Stromal cell of bone marrow (primary cell): ENCODE measurements at regions not wholly inside any gene's neighbourhood (a gene's known extent, or its start where the extent isn't known, plus 50 kb on each side); places are given as distances from the start of the nearest gene placed in this dataset.
"Not testable (repeated sequence)": the region's sequence is repeated elsewhere in the genome, so short reads cannot be mapped to it uniquely, and the experiment has no call there.

Experiments
- DNase-seq: peaks from one replicate; pipeline ENCODE4 v3.0.0-alpha.2; 2012; ENCODE audit warnings: low read depth

DNA sequence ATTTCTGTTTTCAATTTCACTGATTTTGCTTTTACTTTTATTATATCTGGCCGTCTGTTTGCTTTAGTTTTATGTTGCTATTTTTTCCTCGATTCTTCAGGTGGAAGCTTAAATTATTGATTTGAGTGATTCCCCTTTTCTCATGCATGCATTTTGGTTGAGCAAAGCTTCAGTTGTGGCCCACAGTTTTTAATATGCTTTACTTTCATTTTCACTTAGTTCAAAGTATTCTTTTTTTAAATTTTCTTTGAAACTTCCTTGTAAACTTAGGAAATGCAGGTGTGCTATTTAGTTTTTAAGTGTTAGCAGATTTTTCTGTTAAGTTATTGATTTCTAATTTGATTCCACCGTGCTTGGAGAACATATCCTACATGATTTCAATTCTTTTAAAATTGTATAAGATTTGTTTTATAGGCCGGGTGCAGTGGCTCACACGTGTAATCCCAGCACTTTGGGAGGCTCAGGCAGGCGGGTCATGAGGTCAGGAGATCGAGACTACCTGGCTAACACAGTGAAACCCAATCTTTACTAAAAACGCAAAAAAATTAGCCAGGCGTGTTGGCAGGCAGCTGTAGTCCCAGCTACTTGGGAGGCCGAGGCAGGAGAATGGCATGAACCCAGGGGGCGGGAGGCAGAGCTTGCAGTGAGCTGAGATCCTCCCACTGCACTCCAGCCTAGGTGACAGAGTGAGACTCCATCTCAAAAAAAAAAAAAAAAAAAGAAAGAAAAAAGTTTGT lies 531.2 kb downstream of the KIF2B start:
- no peak for DNase-seq

GRCh38 chr17:54361073-54361472 lies 538.3 kb downstream of the KIF2B start:
- DNase-seq = not testable (repeated sequence)

- DNase-seq = no peak
These were observed 531.7 kb upstream of the TOM1L1 start for GRCh38 chr17:54368906-54369305.

DNA sequence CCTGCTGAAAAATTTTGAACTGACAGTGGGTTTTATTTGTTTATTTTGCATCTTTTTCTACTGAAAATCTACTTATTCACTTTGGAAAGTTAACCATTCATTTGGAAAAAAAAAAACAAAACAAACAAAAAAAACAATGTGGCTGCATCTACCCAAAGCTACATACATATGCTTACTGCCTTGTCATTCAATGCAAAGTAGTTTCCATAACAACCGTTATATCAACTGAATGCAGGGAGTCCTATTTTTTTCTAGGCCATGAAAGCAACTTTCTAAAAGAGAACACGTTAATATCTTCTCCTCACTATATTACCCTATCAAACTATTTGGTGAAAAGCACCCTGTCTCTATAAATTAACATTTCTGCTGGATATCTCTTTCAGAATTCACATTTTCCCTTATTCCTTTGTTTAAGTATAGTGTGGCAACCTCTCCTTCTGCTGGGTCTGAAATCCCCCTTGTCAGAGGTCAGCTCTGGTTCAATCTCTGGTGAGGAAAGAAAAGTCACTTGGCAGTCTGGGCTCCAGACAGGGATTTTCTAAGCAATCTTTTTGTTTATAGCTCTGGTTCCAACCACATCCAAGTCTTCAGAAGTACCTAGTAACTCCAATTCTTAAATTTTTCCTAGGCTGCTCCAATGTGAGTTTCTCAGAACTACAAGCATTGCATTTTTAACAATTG lies 528.4 kb upstream of the TOM1L1 start:
- DNase-seq = no peak

GRCh38 chr17:54373970-54374369 lies 526.7 kb upstream of the TOM1L1 start:
- no peak for DNase-seq

DNA sequence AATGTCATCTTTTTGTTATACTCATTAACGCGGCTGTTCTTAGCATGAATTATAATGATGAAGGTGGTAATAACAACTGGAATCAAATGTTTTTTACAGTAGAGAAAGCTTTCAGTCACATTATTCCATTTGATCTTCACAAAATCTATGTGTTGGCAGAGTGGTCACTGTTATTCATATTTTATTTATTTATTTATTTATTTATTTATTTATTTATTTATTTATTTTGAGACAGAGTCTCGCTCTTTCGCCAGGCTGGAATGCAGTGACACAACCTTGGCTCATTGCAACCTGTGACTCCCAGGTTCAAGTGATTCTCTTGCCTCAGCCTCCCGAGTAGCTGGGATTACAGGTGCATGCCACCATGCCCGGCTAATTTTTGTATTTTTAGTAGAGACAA lies 524.2 kb upstream of the TOM1L1 start:
- not testable (repeated sequence) for DNase-seq

DNA sequence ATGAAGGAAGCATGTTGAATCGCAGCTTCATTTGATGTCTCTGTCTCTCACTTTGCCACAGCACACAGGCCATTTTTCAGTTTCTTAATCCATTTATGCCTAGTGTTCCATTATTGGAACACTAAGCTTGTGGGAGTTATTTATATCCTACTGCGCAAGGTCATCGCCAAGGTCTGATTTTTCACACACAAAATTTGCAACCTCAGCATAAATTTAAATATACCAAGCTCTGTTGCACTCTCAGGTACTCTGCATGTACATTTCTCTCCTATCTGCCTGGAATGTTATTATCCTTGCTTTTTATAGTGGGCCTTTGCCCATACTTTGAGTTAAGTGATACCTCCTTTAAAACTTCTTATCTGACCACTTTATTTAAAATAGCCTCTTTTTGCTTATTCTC lies 519.2 kb upstream of the TOM1L1 start:
- DNase-seq = no peak

DNA sequence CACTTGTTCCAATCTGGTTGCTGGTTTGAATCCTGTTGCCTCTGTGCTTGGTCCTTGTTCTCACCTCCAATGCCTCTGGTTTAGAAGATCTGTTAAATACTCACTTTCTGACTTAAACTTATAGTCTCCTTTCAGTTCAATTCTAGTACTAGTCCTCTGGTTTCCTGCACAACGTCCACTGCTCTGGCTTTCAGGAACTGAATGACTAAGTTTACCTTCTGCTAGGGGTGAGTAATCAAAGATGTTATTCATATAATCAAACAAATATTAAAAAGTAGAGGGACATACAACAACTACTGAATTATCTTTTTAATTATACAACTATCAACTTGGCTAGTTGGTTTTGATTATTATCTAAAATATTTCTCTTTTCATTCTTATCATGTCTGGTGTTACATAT lies 496.4 kb upstream of the TOM1L1 start:
- no peak for DNase-seq

- DNase-seq = no peak
These were observed 494.8 kb upstream of the TOM1L1 start for GRCh38 chr17:54405826-54406225.

GRCh38 chr17:54408731-54409130 lies 491.9 kb upstream of the TOM1L1 start:
- no peak for DNase-seq

- no peak for DNase-seq
These were observed 482.2 kb upstream of the TOM1L1 start for GRCh38 chr17:54418467-54418866.

DNA sequence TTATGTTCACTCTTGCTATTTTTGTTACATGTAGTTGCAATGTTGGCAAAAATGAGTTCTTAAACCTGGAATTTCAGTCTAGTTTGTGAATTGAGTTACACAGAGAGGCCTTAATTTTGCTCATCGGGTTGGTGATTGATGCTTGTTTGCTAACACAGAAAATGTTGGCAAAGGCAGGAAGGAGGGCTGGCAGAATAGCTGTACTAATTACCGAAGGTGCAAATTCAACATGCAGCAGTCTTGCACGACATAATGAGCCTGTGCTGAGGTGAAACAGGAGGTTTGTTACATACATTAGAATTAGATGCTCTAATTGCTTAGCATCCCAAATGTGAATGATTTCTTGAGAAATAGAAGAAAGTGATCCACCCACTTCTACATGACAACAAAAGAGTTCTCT lies 475.0 kb upstream of the TOM1L1 start:
- DNase-seq = no peak

DNA sequence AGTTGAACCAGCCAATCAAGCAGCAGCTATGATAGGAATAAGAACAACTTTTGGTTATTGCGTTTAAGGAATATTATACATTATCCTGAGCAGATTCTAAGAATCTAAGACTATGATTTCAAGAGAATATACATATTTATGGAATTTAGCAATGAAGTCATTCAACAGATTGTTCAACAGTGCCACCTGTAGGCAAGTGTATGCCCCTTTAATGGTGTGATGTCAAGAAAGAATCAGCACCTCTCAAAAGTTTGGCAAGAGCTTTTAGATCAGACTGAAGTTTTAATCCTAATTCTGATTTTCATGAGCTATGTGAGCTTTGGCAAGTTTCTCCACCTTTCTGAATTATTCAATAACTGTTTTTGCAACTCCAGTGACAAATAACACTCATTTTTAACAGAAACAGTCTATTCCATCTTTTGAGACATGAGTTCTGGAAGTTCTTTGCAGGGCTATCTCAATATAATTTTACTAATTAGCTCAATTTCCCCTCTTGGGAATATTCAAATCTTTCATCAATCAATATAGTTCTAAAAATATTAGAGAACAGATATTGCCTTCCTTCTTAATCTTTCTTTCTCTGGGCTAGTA lies 474.3 kb upstream of the TOM1L1 start:
- DNase-seq = no peak

- no peak for DNase-seq
These were observed 464.7 kb upstream of the TOM1L1 start for GRCh38 chr17:54435966-54436365.

- DNase-seq = no peak
These were observed 460.8 kb upstream of the TOM1L1 start for GRCh38 chr17:54439816-54440215.

DNA sequence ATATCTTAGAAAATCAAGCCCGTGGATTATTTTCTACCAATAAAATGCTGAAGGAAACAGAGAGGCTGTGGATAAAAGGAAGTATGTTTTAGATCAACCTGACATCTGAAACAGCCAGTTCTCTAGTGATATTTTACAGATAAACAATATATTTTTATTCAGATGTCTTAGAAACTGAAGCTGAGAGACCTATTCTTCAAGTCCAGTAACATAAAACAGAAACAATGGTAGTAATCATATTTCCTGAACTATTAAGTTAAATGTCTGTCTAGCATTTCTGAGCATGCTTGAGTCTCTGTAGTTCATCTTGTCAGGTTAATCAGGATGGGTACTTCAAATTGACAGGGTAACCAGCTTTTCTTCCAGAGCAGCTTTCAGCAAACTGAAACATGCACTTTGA lies 449.6 kb upstream of the TOM1L1 start:
- DNase-seq = no peak

DNA sequence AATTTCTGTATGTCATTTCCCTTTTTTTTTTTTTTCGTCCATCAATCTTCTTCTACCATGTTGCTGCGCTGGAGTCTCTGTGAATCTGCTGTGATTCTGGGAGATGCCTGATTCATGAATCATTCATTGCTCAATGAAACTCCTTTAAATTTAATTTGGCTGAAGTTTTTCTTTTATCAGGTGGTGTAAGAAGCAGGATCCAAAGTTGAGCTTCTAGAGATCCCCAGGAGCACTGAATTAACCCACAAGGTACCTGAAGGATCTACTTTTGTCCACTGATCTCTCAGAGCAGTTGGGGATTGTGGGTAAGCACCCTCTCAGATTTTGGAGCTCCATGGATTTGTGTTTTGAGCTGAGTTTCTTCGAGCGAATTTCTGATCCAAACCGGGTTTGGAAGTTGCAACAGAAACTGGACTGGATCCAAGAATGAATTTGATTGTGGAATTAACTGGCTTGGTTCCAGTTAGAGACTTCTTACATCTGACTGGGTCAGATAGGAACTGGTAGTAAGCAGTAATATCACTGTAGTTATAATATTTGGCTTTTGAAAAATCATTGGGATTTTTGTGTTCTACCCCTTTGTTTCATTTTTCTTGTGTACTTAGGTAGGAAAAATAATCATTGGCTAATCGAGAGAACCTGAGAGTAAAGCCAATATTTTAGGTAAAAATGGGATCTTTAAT lies 447.8 kb upstream of the TOM1L1 start:
- no peak for DNase-seq

DNA sequence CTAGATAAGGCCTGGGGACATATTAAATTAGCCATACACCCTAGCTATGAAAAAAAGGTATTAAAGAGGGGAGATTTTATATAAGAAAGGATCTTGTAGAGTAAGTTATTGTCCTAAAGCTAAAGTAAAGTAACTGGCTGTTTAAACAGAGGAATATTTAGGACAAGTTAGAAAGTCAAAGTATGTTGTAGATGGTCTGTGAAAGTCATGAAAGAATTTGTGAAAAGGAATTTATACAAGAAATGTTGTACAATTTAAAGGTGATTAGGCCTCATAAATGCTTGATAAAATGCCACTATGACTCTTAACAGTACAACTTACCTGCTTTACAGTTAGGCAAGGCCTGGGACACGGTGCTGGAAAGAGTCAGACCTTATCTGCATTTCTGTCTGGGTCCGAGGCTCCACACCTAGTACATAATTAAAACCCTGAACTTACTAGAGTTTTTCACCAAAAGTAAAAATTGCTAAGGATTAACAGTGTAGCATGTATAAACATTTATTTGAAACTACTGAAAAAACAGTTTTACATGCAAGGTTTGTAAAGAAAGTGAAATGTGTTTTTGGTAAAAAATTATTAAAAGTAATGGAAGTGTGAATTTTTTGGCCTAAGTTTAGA lies 445.3 kb upstream of the TOM1L1 start:
- no peak for DNase-seq

GRCh38 chr17:54465443-54465842 lies 435.2 kb upstream of the TOM1L1 start:
- DNase-seq = not testable (repeated sequence)

DNA sequence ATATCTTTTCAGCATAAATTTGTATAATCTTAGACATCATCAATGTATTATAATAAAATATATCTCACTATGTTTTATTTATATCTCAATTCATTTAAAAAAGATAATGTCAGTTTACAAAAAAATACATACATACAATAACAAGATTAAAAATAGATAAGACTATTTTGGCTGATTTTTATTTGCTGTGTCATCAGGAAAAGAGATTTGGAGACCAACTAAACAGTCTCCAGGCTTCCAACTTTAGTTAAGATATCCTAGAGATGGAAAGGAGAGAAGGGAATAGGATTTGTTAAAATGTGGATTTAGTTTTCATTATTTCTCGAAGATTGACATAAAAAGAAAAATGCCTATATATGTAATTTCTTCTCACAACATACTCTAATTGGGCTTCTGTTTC lies 433.8 kb upstream of the TOM1L1 start:
- DNase-seq = no peak

GRCh38 chr17:54482843-54483242 lies 417.8 kb upstream of the TOM1L1 start:
- no peak for DNase-seq

GRCh38 chr17:54493691-54494090 lies 407.0 kb upstream of the TOM1L1 start:
- no peak for DNase-seq
